Left colon (tissue), 2 donors: ENCODE measurements at regions not wholly inside any gene's neighbourhood (a gene's known extent, or its start where the extent isn't known, plus 50 kb on each side); places are given as distances from the start of the nearest gene placed in this dataset.

Experiments
- ATAC-seq: fragments of 200-7000 bp; cut with Tn5 transposase; one replicate; pipeline ENCODE4 v1.9.1; 2020; ENCODE audit warnings: mild to moderate bottlenecking, moderate library complexity
- DNase-seq, 2 donors: peaks; one replicate each; pipeline ENCODE4 v3.0.0-alpha.2; 2020
- intact Hi-C, 2 donors: fragments of 100-400 bp; cut with DNase I in 1 of 2; cut with micrococcal nuclease in 1 of 2; formaldehyde crosslinking; loops; one replicate each; pipeline versions ENCODE4 v1.11.2 to v1.14.0; 2022; cut with DNase I, micrococcal nuclease
- donor health status: DM: no; HTN: no; CAD: no.
- donor health status: DM: yes; HTN: yes; CAD: no.

- ATAC-seq (no peak), DNase-seq (no peak)
- intact Hi-C loops = no loop called here
These were observed 281.9 kb downstream of the EPM2A start for GRCh38 chr6:145453376-145453775.

GRCh38 chr6:145454006-145454405, 281.3 kb downstream of the EPM2A start:
- DNase-seq (no peak), ATAC-seq (no peak)
- intact Hi-C loops = no loop called here

- ATAC-seq (no peak), DNase-seq (no peak)
- intact Hi-C loops = no loop called here
These were observed 277.8 kb downstream of the EPM2A start for GRCh38 chr6:145457556-145457955.

GRCh38 chr6:145468534-145468933, 266.8 kb downstream of the EPM2A start:
- intact Hi-C loops = no loop called here
- no peak for DNase-seq
- no peak for ATAC-seq

GRCh38 chr6:145469021-145469420, 266.3 kb downstream of the EPM2A start:
- DNase-seq (no peak), ATAC-seq (no peak)
- intact Hi-C loops = no loop called here

GRCh38 chr6:145475794-145476396, 259.4 kb downstream of the EPM2A start:
- intact Hi-C loops = no loop called here
- DNase-seq = no peak
- ATAC-seq = no peak

GRCh38 chr6:145480024-145480423, 255.3 kb downstream of the EPM2A start:
- DNase-seq = no peak
- intact Hi-C loops = no loop called here
- no peak for ATAC-seq

- intact Hi-C loops = no loop called here
- ATAC-seq (no peak), DNase-seq (no peak)
These were observed 251.9 kb downstream of the EPM2A start for GRCh38 chr6:145483191-145483996.

GRCh38 chr6:145485288-145485687, 250.0 kb downstream of the EPM2A start:
- intact Hi-C loops = no loop called here
- DNase-seq (no peak), ATAC-seq (no peak)

GRCh38 chr6:145486306-145486705, 249.0 kb downstream of the EPM2A start:
- no peak for DNase-seq
- ATAC-seq = no peak
- intact Hi-C loops = no loop called here

- ATAC-seq = no peak
- DNase-seq = no peak
- intact Hi-C loops = no loop called here
These were observed 245.7 kb downstream of the EPM2A start for GRCh38 chr6:145489583-145489982.

- intact Hi-C loops = no loop called here
- DNase-seq (no peak), ATAC-seq (peak; percentile 93)
These were observed 245.3 kb downstream of the EPM2A start for GRCh38 chr6:145490068-145490467.

- intact Hi-C loops = no loop called here
- ATAC-seq = no peak
- DNase-seq = no peak
These were observed 244.2 kb downstream of the EPM2A start for GRCh38 chr6:145491126-145491525.

GRCh38 chr6:145497006-145497405, 238.3 kb downstream of the EPM2A start:
- DNase-seq = no peak
- ATAC-seq = no peak
- intact Hi-C loops = no loop called here

GRCh38 chr6:145498425-145498824, 236.9 kb downstream of the EPM2A start:
- DNase-seq (no peak), ATAC-seq (no peak)
- intact Hi-C loops = no loop called here

- peak in 1 of 2 donors; percentile 35 for DNase-seq
- ATAC-seq = peak; percentile 49
- intact Hi-C loops = no loop called here
These were observed 232.9 kb downstream of the EPM2A start for GRCh38 chr6:145502416-145502815.

GRCh38 chr6:145506136-145506535, 229.2 kb downstream of the EPM2A start:
- intact Hi-C loops = no loop called here
- DNase-seq (no peak), ATAC-seq (no peak)

- DNase-seq (peak in 1 of 2 donors; percentile 7), ATAC-seq (no peak)
- intact Hi-C loops = no loop called here
These were observed 228.8 kb downstream of the EPM2A start for GRCh38 chr6:145506565-145506964.

- DNase-seq = no peak
- ATAC-seq = no peak
- intact Hi-C loops = no loop called here
These were observed 228.1 kb downstream of the EPM2A start for GRCh38 chr6:145507239-145507638.

- ATAC-seq (no peak), DNase-seq (no peak)
- intact Hi-C loops = no loop called here
These were observed 227.2 kb downstream of the EPM2A start for GRCh38 chr6:145508107-145508506.

- intact Hi-C loops = no loop called here
- no peak for DNase-seq
These were observed 217.8 kb downstream of the EPM2A start for GRCh38 chr6:145517492-145517891.

More at GRCh38 chr6:145517492-145517891, 217.8 kb downstream of the EPM2A start:
- ATAC-seq = no peak
